Activated T-cell treated with anti-CD3 and anti-CD28 coated beads for 4 hours (primary cell): ENCODE measurements at regions not wholly inside any gene's neighbourhood (a gene's known extent, or its start where the extent isn't known, plus 50 kb on each side); places are given as distances from the start of the nearest gene placed in this dataset.

Experiments
- DNase-seq: peaks from one replicate; pipeline ENCODE4 v3.0.0-alpha.2; 2020

- no peak for DNase-seq
Observed at GRCh38 chr3:23665741-23666140, 140.0 kb upstream of the UBE2E1 start.

GRCh38 chr3:23666818-23667217 lies 138.9 kb upstream of the UBE2E1 start:
- DNase-seq = no peak

GRCh38 chr3:23667536-23668429 lies 138.0 kb upstream of the UBE2E1 start:
- no peak for DNase-seq

GRCh38 chr3:23668430-23668904 lies 137.3 kb upstream of the UBE2E1 start:
- DNase-seq = no peak

- DNase-seq = no peak
Observed at GRCh38 chr3:23669541-23670255, 136.1 kb upstream of the UBE2E1 start.

- no peak for DNase-seq
Observed at GRCh38 chr3:23671851-23672589, 133.7 kb upstream of the UBE2E1 start.

- DNase-seq = no peak
Observed at GRCh38 chr3:23672628-23673027, 133.1 kb upstream of the UBE2E1 start.

GRCh38 chr3:23675010-23675409 lies 130.7 kb upstream of the UBE2E1 start:
- DNase-seq = no peak

GRCh38 chr3:23676093-23676492 lies 129.7 kb upstream of the UBE2E1 start:
- DNase-seq = no peak

- no peak for DNase-seq
Observed at GRCh38 chr3:23682646-23683045, 123.1 kb upstream of the UBE2E1 start.

- no peak for DNase-seq
Observed at GRCh38 chr3:23685541-23686258, 120.1 kb upstream of the UBE2E1 start.

GRCh38 chr3:23686519-23686918 lies 119.2 kb upstream of the UBE2E1 start:
- no peak for DNase-seq

GRCh38 chr3:23691357-23691895 lies 114.3 kb upstream of the UBE2E1 start:
- no peak for DNase-seq

- no peak for DNase-seq
Observed at GRCh38 chr3:23696842-23697241, 108.9 kb upstream of the UBE2E1 start.

- DNase-seq = no peak
Observed at GRCh38 chr3:23697416-23697815, 108.3 kb upstream of the UBE2E1 start.

GRCh38 chr3:23698652-23699313 lies 107.0 kb upstream of the UBE2E1 start:
- no peak for DNase-seq

GRCh38 chr3:23700616-23701015 lies 105.1 kb upstream of the UBE2E1 start:
- DNase-seq = no peak

GRCh38 chr3:23701716-23702597 lies 103.8 kb upstream of the UBE2E1 start:
- no peak for DNase-seq

- no peak for DNase-seq
Observed at GRCh38 chr3:23704298-23704697, 101.5 kb upstream of the UBE2E1 start.

- DNase-seq = no peak
Observed at GRCh38 chr3:23706111-23706510, 99.6 kb upstream of the UBE2E1 start.

GRCh38 chr3:23709987-23710386 lies 95.8 kb upstream of the UBE2E1 start:
- DNase-seq = no peak
